HEK293 (cell line): ENCODE measurements at regions not wholly inside any gene's neighbourhood (a gene's known extent, or its start where the extent isn't known, plus 50 kb on each side); places are given as distances from the start of the nearest gene placed in this dataset.

Experiments
- CTCF ChIA-PET: fragments of 350-600 bp; formaldehyde crosslinking; extraction: SDS; loops from one replicate; lab custom pipeline; 2021; ENCODE audit warnings: antibody characterized with exemption; lab: Yijun Ruan, JAX
- POLR2A ChIA-PET: fragments of 300-600 bp; formaldehyde crosslinking; extraction: SDS; loops from one replicate; lab custom pipeline; 2020; ENCODE audit warnings: antibody characterized with exemption, inconsistent platforms; lab: Yijun Ruan, JAX
- H3K27ac ChIP-seq: fragments of 200-500 bp; sonication (Bioruptor generic); 2 replicates; pipeline ENCODE4 v1.5.1; 2014; ENCODE audit warnings: low read depth, low read length, control low read depth, inconsistent platforms; ENCODE audit errors: extremely low read depth
- H3K36me3 ChIP-seq, 2 experiments: fragments of 200-500 bp in 1 of 2; sonication (Bioruptor generic) in 1 of 2; 1 replicate in 1 of 2; 2 replicates in 1 of 2; pipeline ENCODE4 v1.5.1; 2014 to 2017; ENCODE audit warnings: inconsistent platforms in 2 of 2, low read length in 2 of 2; ENCODE audit not compliant: control insufficient read depth in 2 of 2, insufficient read depth in 1 of 2
- H3K4me1 ChIP-seq: fragments of 200-500 bp; sonication (Bioruptor generic); 2 replicates; pipeline ENCODE4 v1.5.1; 2014; ENCODE audit warnings: mild to moderate bottlenecking, low read length, inconsistent platforms; ENCODE audit not compliant: control insufficient read depth, insufficient read depth
- H3K4me3 ChIP-seq: 2 replicates; pipeline ENCODE4 v1.5.1; 2011; ENCODE audit warnings: low read depth, mild to moderate bottlenecking, control low read depth, low read length, moderate library complexity
- H3K9me3 ChIP-seq: fragments of 200-500 bp; sonication (Bioruptor generic); 2 replicates; pipeline ENCODE4 v1.5.1; 2014; ENCODE audit warnings: low read depth, low read length, inconsistent platforms; ENCODE audit not compliant: control insufficient read depth, insufficient read depth
- KLF7 ChIP-seq: fragments of 450-650 bp; formaldehyde crosslinking; IDR thresholded peaks from 2 replicates; pipeline ENCODE4 v1.5.1; 2016; ENCODE audit warnings: missing biosample characterization, missing genetic modification characterization, borderline replicate concordance
- OSR2 ChIP-seq: fragments of 450-650 bp; formaldehyde crosslinking; IDR thresholded peaks from 2 replicates; pipeline ENCODE4 v1.5.1; 2016; ENCODE audit warnings: missing biosample characterization, missing genetic modification characterization
- SP3 ChIP-seq: fragments of 450-650 bp; formaldehyde crosslinking; IDR thresholded peaks from 2 replicates; pipeline ENCODE4 v1.5.1; 2016; ENCODE audit warnings: missing biosample characterization, missing genetic modification characterization
- ZNF10 ChIP-seq: fragments of 450-650 bp; formaldehyde crosslinking; IDR thresholded peaks from 2 replicates; pipeline ENCODE4 v1.5.1; 2017; ENCODE audit warnings: missing biosample characterization, missing genetic modification characterization
- ZNF114 ChIP-seq: fragments of 450-650 bp; formaldehyde crosslinking; IDR thresholded peaks from 2 replicates; pipeline ENCODE4 v1.5.0; 2017; ENCODE audit warnings: missing biosample characterization, missing genetic modification characterization
- ZNF24 ChIP-seq: fragments of 450-650 bp; formaldehyde crosslinking; IDR thresholded peaks from 2 replicates; pipeline ENCODE4 v1.5.1; 2016; ENCODE audit warnings: missing biosample characterization, missing genetic modification characterization
- ZNF350 ChIP-seq: fragments of 450-650 bp; formaldehyde crosslinking; IDR thresholded peaks from 2 replicates; pipeline ENCODE4 v1.5.0; 2017; ENCODE audit warnings: missing biosample characterization, mild to moderate bottlenecking, missing genetic modification characterization
- ZNF391 ChIP-seq: fragments of 450-650 bp; formaldehyde crosslinking; IDR thresholded peaks from 2 replicates; pipeline ENCODE4 v1.5.1; 2016; ENCODE audit warnings: low read depth, missing biosample characterization, missing genetic modification characterization, borderline replicate concordance
- ZNF529 ChIP-seq: fragments of 450-650 bp; formaldehyde crosslinking; IDR thresholded peaks from 2 replicates; pipeline ENCODE4 v1.5.1; 2017; ENCODE audit warnings: missing genetic modification characterization, missing biosample characterization; ENCODE audit not compliant: insufficient replicate concordance
- ZNF555 ChIP-seq: fragments of 450-650 bp; formaldehyde crosslinking; conservative IDR thresholded peaks from 2 replicates; pipeline ENCODE4 v1.5.1; 2017; ENCODE audit warnings: missing biosample characterization, mild to moderate bottlenecking, missing genetic modification characterization, inconsistent platforms
- ZNF585B ChIP-seq: fragments of 450-650 bp; formaldehyde crosslinking; IDR thresholded peaks from 2 replicates; pipeline ENCODE4 v1.5.1; 2016; ENCODE audit warnings: missing biosample characterization, missing genetic modification characterization
- ZNF677 ChIP-seq: fragments of 450-650 bp; IDR thresholded peaks from 2 replicates; pipeline ENCODE4 v1.5.0; 2018; ENCODE audit warnings: missing biosample characterization, mild to moderate bottlenecking, missing genetic modification characterization, moderate library complexity
- ZNF843 ChIP-seq: fragments of 450-650 bp; formaldehyde crosslinking; IDR thresholded peaks from 2 replicates; pipeline ENCODE4 v1.5.1; 2016; ENCODE audit warnings: missing biosample characterization, missing genetic modification characterization
- ZSCAN16 ChIP-seq: fragments of 450-650 bp; formaldehyde crosslinking; IDR thresholded peaks from 2 replicates; pipeline ENCODE4 v1.5.1; 2016; ENCODE audit warnings: missing biosample characterization, missing genetic modification characterization
- TF ChIP-seq, protein P1 (sequence below): fragments of 450-650 bp; formaldehyde crosslinking; IDR thresholded peaks from 2 replicates; pipeline ENCODE4 v1.5.1; 2017; ENCODE audit warnings: missing biosample characterization, missing genetic modification characterization
- TF ChIP-seq, protein P2 (sequence below): fragments of 450-650 bp; formaldehyde crosslinking; IDR thresholded peaks from 2 replicates; pipeline ENCODE4 v1.5.1; 2016; ENCODE audit warnings: missing biosample characterization, missing genetic modification characterization
- TF ChIP-seq, protein P3 (sequence below): fragments of 450-650 bp; formaldehyde crosslinking; IDR thresholded peaks from 2 replicates; pipeline ENCODE4 v1.5.1; 2016; ENCODE audit warnings: missing biosample characterization, missing genetic modification characterization, borderline replicate concordance
- TF ChIP-seq, protein P4 (sequence below): fragments of 450-650 bp; formaldehyde crosslinking; IDR thresholded peaks from 2 replicates; pipeline ENCODE4 v1.5.1; 2016; ENCODE audit warnings: missing biosample characterization, missing genetic modification characterization

DNA sequence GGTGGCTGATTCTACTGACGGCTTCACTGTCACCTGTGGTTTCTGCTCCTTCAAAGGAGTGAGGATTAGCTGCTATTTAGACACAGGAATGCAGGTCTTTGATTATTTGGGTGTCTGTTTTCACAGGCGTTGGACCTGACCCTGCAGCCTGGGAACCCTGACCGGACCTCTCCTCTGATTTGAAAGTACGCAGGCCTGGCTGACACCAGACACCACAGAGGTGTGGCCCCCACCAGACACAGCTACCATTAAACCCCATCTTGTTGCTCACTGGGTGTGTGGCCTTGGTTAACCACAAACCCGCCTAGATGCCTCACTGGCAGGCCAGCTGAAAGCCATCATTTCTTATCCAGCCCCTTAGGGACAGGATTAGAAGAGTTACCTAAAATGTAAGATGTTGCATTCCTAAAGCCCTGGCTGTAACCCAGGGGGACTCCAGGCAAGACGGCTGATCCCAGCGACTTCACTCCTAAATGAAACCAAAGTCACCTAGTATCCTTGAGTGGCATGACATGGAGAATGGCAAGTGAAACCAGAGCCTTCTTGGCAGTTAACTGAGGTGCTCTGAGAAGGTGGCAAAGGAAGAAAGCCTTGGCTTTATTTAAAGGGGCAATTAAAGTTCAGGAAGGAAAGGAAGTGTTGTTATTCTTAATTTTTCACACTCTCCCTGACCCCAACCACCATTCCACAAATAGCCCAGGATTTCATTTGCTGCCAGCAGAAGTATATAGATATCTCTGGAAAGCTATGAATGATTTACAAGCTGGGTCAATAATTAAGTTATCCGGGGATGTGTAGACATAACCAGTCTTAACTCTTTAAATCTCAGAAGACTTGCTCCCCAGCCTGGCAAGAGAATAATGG, 169.9 kb downstream of the QRSL1 start (continued):
- TF ChIP-seq, protein P1, sequence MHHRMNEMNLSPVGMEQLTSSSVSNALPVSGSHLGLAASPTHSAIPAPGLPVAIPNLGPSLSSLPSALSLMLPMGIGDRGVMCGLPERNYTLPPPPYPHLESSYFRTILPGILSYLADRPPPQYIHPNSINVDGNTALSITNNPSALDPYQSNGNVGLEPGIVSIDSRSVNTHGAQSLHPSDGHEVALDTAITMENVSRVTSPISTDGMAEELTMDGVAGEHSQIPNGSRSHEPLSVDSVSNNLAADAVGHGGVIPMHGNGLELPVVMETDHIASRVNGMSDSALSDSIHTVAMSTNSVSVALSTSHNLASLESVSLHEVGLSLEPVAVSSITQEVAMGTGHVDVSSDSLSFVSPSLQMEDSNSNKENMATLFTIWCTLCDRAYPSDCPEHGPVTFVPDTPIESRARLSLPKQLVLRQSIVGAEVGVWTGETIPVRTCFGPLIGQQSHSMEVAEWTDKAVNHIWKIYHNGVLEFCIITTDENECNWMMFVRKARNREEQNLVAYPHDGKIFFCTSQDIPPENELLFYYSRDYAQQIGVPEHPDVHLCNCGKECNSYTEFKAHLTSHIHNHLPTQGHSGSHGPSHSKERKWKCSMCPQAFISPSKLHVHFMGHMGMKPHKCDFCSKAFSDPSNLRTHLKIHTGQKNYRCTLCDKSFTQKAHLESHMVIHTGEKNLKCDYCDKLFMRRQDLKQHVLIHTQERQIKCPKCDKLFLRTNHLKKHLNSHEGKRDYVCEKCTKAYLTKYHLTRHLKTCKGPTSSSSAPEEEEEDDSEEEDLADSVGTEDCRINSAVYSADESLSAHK (tag by site-specific recombination): no peak

DNA sequence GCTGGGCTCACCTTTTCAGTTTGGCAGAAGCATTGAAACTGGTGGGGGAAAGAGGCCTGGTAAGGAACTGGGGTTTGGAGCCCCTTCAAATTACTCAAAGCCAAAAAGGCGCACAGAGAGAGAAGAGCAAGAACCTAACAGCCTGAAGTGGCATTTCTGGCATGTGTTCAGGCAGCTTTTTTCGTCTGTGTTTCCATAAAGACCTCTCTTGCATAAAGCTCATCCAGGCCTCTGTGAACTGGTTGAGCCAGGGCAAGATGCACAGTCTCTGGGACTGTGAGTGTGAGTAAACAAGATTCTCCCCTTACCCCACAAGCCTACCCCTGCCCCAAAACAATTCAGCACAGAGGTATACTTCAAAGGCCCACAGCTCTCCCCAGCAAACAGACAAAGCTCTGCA, 167.8 kb downstream of the QRSL1 start:
- H3K27ac ChIP-seq: no peak overlapping the region
- POLR2A ChIA-PET: no interaction called here
- TF ChIP-seq, protein P2, sequence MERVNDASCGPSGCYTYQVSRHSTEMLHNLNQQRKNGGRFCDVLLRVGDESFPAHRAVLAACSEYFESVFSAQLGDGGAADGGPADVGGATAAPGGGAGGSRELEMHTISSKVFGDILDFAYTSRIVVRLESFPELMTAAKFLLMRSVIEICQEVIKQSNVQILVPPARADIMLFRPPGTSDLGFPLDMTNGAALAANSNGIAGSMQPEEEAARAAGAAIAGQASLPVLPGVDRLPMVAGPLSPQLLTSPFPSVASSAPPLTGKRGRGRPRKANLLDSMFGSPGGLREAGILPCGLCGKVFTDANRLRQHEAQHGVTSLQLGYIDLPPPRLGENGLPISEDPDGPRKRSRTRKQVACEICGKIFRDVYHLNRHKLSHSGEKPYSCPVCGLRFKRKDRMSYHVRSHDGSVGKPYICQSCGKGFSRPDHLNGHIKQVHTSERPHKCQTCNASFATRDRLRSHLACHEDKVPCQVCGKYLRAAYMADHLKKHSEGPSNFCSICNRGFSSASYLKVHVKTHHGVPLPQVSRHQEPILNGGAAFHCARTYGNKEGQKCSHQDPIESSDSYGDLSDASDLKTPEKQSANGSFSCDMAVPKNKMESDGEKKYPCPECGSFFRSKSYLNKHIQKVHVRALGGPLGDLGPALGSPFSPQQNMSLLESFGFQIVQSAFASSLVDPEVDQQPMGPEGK (tag by site-specific recombination): no peak
- no peak for TF ChIP-seq ZSCAN16 (tag by site-specific recombination)
- TF ChIP-seq ZNF585B (tag by site-specific recombination): no peak
- TF ChIP-seq ZNF350 (tag by site-specific recombination): no peak
- TF ChIP-seq SP3: no peak
- no peak for TF ChIP-seq ZNF677
- no peak for TF ChIP-seq ZNF555 (tag by site-specific recombination)
- no peak for TF ChIP-seq ZNF843 (tag by site-specific recombination)
- no peak for TF ChIP-seq ZNF114 (tag by site-specific recombination)
- no peak for TF ChIP-seq ZNF391 (tag by site-specific recombination)
- TF ChIP-seq KLF7 (tag by site-specific recombination): no peak
- no peak for TF ChIP-seq ZNF24 (tag by site-specific recombination)
- TF ChIP-seq OSR2 (tag by site-specific recombination): no peak
- TF ChIP-seq, protein P3, sequence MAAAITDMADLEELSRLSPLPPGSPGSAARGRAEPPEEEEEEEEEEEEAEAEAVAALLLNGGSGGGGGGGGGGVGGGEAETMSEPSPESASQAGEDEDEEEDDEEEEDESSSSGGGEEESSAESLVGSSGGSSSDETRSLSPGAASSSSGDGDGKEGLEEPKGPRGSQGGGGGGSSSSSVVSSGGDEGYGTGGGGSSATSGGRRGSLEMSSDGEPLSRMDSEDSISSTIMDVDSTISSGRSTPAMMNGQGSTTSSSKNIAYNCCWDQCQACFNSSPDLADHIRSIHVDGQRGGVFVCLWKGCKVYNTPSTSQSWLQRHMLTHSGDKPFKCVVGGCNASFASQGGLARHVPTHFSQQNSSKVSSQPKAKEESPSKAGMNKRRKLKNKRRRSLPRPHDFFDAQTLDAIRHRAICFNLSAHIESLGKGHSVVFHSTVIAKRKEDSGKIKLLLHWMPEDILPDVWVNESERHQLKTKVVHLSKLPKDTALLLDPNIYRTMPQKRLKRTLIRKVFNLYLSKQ (tag by site-specific recombination): no peak
- TF ChIP-seq ZNF10: no peak
- TF ChIP-seq, protein P4, sequence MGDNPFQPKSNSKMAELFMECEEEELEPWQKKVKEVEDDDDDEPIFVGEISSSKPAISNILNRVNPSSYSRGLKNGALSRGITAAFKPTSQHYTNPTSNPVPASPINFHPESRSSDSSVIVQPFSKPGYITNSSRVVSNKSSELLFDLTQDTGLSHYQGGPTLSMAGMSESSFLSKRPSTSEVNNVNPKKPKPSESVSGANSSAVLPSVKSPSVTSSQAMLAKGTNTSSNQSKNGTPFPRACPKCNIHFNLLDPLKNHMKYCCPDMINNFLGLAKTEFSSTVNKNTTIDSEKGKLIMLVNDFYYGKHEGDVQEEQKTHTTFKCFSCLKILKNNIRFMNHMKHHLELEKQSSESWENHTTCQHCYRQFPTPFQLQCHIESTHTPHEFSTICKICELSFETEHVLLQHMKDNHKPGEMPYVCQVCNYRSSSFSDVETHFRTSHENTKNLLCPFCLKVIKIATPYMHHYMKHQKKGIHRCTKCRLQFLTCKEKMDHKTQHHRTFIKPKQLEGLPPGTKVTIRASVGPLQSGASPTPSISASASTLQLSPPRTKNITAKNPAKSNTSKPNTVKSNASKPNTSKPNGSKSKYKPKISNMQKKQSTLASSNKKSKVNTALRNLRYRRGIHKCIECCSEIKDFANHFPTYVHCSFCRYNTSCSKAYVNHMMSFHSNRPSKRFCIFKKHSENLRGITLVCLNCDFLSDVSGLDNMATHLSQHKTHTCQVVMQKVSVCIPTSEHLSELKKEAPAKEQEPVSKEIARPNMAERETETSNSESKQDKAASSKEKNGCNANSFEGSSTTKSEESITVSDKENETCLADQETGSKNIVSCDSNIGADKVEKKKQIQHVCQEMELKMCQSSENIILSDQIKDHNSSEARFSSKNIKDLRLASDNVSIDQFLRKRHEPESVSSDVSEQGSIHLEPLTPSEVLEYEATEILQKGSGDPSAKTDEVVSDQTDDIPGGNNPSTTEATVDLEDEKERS (tag by site-specific recombination): no peak
- no peak for TF ChIP-seq ZNF529 (tag by site-specific recombination)
- TF ChIP-seq, all 188 proteins: peak for 0
- H3K36me3 ChIP-seq: no peaks in the 10 kb centered on the region
- no peak overlapping the region for H3K4me3 ChIP-seq
- H3K4me1 ChIP-seq: no peaks in the 10 kb centered on the region; the same call in 1 of the 2 replicates
- no peaks in the 10 kb centered on the region for H3K9me3 ChIP-seq
- CTCF ChIA-PET: no interaction called here
